Lower leg skin (tissue), 3 donors: ENCODE measurements at regions not wholly inside any gene's neighbourhood (a gene's known extent, or its start where the extent isn't known, plus 50 kb on each side); places are given as distances from the start of the nearest gene placed in this dataset.

ENCODE experiments used
- POLR2A ChIP-seq, 2 donors: fragments of 450-650 bp; IDR thresholded peaks; one replicate each; pipeline ENCODE4 v1.6.1; 2016 to 2017; ENCODE audit warnings: antibody characterized with exemption in 2 of 2, mild to moderate bottlenecking in 1 of 2, moderate library complexity in 1 of 2
- TF ChIP-seq, protein P1 (sequence below), 3 donors: fragments of 450-650 bp; IDR thresholded peaks; one replicate each; pipeline ENCODE4 v1.5.1; 2016; ENCODE audit warnings: antibody characterized with exemption in 3 of 3, mild to moderate bottlenecking in 3 of 3, moderate library complexity in 2 of 3

DNA sequence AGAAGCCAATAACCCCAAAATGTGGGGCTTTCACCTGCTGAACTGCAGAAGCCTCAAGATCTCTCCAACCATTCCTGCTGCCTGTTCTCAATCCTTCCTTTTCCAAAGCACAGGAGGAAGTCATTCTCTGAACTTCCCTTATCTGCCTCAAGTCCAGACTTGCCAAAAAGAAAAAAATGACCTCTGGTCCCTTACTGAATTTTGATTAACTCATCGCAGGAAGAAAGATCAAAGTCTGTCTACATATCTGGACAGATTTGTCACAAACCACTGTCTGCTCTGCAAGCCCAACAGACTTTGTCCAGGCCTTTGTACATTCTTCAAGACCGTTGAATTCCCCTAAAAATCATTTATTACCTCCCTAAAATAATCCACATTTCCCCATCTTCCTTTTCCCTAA lies 126.5 kb upstream of the NBEA start:
- no peak for TF ChIP-seq POLR2A (IDR thresholded peaks at IDR 0.05)
- TF ChIP-seq, protein P1, sequence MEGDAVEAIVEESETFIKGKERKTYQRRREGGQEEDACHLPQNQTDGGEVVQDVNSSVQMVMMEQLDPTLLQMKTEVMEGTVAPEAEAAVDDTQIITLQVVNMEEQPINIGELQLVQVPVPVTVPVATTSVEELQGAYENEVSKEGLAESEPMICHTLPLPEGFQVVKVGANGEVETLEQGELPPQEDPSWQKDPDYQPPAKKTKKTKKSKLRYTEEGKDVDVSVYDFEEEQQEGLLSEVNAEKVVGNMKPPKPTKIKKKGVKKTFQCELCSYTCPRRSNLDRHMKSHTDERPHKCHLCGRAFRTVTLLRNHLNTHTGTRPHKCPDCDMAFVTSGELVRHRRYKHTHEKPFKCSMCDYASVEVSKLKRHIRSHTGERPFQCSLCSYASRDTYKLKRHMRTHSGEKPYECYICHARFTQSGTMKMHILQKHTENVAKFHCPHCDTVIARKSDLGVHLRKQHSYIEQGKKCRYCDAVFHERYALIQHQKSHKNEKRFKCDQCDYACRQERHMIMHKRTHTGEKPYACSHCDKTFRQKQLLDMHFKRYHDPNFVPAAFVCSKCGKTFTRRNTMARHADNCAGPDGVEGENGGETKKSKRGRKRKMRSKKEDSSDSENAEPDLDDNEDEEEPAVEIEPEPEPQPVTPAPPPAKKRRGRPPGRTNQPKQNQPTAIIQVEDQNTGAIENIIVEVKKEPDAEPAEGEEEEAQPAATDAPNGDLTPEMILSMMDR (IDR thresholded peaks at IDR 0.05): no peak
